Spleen (tissue), 11 donors: ENCODE measurements at regions not wholly inside any gene's neighbourhood (a gene's known extent, or its start where the extent isn't known, plus 50 kb on each side); places are given as distances from the start of the nearest gene placed in this dataset.

ENCODE experiments used
- DNase-seq: peaks from one replicate; pipeline ENCODE4 v3.0.0-alpha.2; 2020
- H3K27ac ChIP-seq, 8 donors: fragments of 200-600 bp; sonication (generic) in 7 of 8; 1 replicate in 4 of 8; 2 replicates in 4 of 8; pipeline versions ENCODE4 v1.5.0 to v1.8.0; 2016 to 2021; ENCODE audit warnings: inconsistent platforms in 4 of 8, mild to moderate bottlenecking in 4 of 8, moderate library complexity in 1 of 8
- H3K27me3 ChIP-seq, 7 donors: fragments of 200-600 bp; sonication (generic) in 6 of 7; replicated peaks in 1 of 7; 1 replicate in 4 of 7; 2 replicates in 3 of 7; pipeline versions ENCODE4 v1.5.0 to v1.8.0; 2016 to 2021; ENCODE audit warnings: inconsistent platforms in 3 of 7, mild to moderate bottlenecking in 1 of 7
- H3K36me3 ChIP-seq, 6 donors: fragments of 200-600 bp; sonication (generic) in 5 of 6; 1 replicate in 4 of 6; 2 replicates in 2 of 6; pipeline versions ENCODE4 v1.5.0 to v1.8.0; 2016 to 2021; ENCODE audit warnings: inconsistent platforms in 2 of 6
- H3K4me1 ChIP-seq, 6 donors: fragments of 200-600 bp; sonication (generic) in 5 of 6; 1 replicate in 3 of 6; 2 replicates in 3 of 6; pipeline versions ENCODE4 v1.5.0 to v1.8.0; 2016 to 2021; ENCODE audit warnings: inconsistent platforms in 3 of 6
- H3K4me3 ChIP-seq, 8 donors: fragments of 200-600 bp; sonication (generic) in 7 of 8; 1 replicate in 4 of 8; 2 replicates in 4 of 8; pipeline versions ENCODE4 v1.5.0 to v1.8.0; 2016 to 2021; ENCODE audit warnings: inconsistent platforms in 4 of 8, mild to moderate bottlenecking in 4 of 8, moderate library complexity in 2 of 8
- H3K9me3 ChIP-seq, 8 donors: fragments of 200-600 bp; sonication (generic) in 7 of 8; 1 replicate in 4 of 8; 2 replicates in 4 of 8; pipeline versions ENCODE4 v1.5.0 to v1.8.0; 2016 to 2021; ENCODE audit warnings: inconsistent platforms in 4 of 8
- POLR2A ChIP-seq, 3 donors: fragments of 450-650 bp; IDR thresholded peaks; one replicate each; pipeline ENCODE4 v1.5.1; 2017; ENCODE audit warnings: antibody characterized with exemption in 3 of 3, mild to moderate bottlenecking in 1 of 3
- POLR2AphosphoS5 ChIP-seq, 3 donors: sonication (generic); formaldehyde crosslinking; IDR thresholded peaks; one replicate each; pipeline ENCODE4 v1.5.1; 2017; ENCODE audit warnings: antibody characterized with exemption in 3 of 3
- WGBS, 5 donors: extraction: QIAGEN DNeasy Blood & Tissue Kit in 3 of 5; methylation state at CpG; one replicate each; pipeline versions ENCODE4 v1.1.5 to v1.1.7; 2013 to 2018; 5-methylcytosine and 5-hydroxymethylcytosine counted together
- intact Hi-C: fragments of 100-400 bp; cut with DNase I; formaldehyde crosslinking; loops from one replicate; pipeline ENCODE4 v1.15.0; 2023; ENCODE audit warnings: low total_unique reads
- TF ChIP-seq, protein P1 (sequence below), 11 experiments: fragments of 200-600 bp in 7 of 11; fragments of 450-650 bp in 4 of 11; sonication (generic) in 4 of 11; IDR thresholded peaks in 8 of 11; conservative IDR thresholded peaks in 3 of 11; 1 replicate in 7 of 11; 2 replicates in 4 of 11; pipeline versions ENCODE4 v1.4.0 to v1.8.0; 2016 to 2021; ENCODE audit warnings: antibody characterized with exemption in 11 of 11, inconsistent platforms in 4 of 11, mild to moderate bottlenecking in 1 of 11
- donor health status: healthy with polysubstance abuse.
- donor health status: DM: no; HTN: no; CAD: no; lungs with moderate emphysema.
- donor health status: DM: no; HTN: no; CAD: no.
- donor health status: Bipolar disorder and iron deficiency.
- donor health status: healthy.
- donor health status: DM: no; HTN: no; CAD: no.
- donor health status: DM: yes; HTN: yes; CAD: no.

DNA sequence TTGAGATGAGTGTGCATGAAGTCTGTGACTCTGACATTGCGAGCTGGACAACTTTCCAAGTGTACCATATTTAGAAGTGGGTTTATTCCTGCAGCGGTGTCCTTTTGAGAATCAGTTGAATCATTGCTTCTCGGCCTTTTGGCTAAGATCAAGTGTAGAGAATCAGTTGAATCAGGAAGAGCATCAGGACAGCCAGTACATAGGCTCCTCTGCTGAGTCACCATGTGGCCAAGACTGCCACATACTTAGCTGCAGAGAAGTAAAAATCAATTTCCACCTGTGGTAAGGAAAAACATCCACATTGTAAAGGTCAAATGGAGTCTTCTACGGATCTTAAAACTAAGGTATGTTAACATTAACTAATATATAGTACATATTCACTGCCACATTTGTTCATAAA is 428.4 kb upstream of the MARCKS start:
- TF ChIP-seq POLR2A (IDR thresholded peaks at IDR 0.05): no peak
- TF ChIP-seq POLR2AphosphoS5 (IDR thresholded peaks at IDR 0.05): no peak
- TF ChIP-seq, protein P1, sequence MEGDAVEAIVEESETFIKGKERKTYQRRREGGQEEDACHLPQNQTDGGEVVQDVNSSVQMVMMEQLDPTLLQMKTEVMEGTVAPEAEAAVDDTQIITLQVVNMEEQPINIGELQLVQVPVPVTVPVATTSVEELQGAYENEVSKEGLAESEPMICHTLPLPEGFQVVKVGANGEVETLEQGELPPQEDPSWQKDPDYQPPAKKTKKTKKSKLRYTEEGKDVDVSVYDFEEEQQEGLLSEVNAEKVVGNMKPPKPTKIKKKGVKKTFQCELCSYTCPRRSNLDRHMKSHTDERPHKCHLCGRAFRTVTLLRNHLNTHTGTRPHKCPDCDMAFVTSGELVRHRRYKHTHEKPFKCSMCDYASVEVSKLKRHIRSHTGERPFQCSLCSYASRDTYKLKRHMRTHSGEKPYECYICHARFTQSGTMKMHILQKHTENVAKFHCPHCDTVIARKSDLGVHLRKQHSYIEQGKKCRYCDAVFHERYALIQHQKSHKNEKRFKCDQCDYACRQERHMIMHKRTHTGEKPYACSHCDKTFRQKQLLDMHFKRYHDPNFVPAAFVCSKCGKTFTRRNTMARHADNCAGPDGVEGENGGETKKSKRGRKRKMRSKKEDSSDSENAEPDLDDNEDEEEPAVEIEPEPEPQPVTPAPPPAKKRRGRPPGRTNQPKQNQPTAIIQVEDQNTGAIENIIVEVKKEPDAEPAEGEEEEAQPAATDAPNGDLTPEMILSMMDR (IDR thresholded peaks at IDR 0.05 in 8 of 11, conservative IDR thresholded peaks at IDR 0.05 in 3 of 11): no peak
- Histone ChIP-seq H3K4me1 (peaks cover 0 to 15% (median 5%) of the 10 kb centered on the region in 6 donors), H3K36me3 (no peaks in the 10 kb centered on the region), H3K4me3 (no peak overlapping the region), H3K27me3 (no peaks in the 10 kb centered on the region), H3K9me3 (no peaks in the 10 kb centered on the region), H3K27ac (no peak overlapping the region)
- DNase-seq: no peak
- intact Hi-C loops: no loop called here
- 65 to 82% (median 73%) methylated on average over 4 of the region's 4 CpGs for WGBS, 5 donors

DNA sequence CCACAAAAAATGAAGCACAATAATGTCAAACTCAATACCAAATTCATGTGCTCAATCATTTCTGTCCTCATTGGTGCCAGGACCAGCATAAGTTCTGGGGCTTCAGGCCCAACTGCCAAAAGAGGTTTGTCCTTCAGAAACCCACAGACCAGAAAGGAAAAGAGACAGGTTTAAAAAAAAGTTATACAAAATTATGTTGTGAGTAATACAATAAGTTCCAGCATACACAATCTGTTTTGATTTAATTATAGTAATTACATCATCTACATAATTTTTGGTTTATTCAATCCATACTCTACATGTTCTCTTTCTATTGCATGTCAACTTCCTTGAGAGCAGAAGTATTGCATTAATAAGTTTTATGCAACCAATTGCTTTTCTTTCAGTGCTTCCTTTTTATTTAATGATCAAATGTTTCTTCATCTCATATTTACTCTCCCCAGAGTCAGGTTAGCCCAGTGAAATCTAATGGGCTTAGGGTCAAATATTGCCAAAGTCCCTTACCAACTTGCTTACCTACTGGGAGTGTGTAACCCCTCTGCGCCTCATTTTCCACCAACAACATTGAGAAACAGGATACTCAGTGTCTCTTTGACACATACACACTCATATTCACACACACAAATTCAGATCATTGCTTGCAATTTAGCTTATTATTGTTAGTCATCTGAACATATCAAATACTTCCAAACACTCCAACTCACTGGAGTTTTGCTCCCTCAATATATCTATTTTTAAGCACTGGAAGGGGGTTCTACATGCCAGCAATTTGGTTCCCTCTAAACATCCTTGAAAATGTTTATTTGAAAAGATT is 424.4 kb upstream of the MARCKS start:
- 47 to 85% (median 78%) methylated on average over 1 of the region's 1 CpG for whole genome bisulfite sequencing, 5 donors
- Histone ChIP-seq H3K9me3 (no peaks in the 10 kb centered on the region), H3K36me3 (no peaks in the 10 kb centered on the region), H3K27ac (peak overlapping the region in 7 of 8 donors; percentile 26 to 75 (median 56)), H3K4me3 (no peak overlapping the region), H3K27me3 (no peaks in the 10 kb centered on the region), H3K4me1 (peaks cover 0 to 21% (median 8%) of the 10 kb centered on the region in 6 donors)
- intact Hi-C loops: no loop called here
- no peak for TF ChIP-seq POLR2A (IDR thresholded peaks at IDR 0.05)
- TF ChIP-seq, protein P1 (IDR thresholded peaks at IDR 0.05 in 8 of 11, conservative IDR thresholded peaks at IDR 0.05 in 3 of 11): no peak
- no peak for DNase-seq

DNA sequence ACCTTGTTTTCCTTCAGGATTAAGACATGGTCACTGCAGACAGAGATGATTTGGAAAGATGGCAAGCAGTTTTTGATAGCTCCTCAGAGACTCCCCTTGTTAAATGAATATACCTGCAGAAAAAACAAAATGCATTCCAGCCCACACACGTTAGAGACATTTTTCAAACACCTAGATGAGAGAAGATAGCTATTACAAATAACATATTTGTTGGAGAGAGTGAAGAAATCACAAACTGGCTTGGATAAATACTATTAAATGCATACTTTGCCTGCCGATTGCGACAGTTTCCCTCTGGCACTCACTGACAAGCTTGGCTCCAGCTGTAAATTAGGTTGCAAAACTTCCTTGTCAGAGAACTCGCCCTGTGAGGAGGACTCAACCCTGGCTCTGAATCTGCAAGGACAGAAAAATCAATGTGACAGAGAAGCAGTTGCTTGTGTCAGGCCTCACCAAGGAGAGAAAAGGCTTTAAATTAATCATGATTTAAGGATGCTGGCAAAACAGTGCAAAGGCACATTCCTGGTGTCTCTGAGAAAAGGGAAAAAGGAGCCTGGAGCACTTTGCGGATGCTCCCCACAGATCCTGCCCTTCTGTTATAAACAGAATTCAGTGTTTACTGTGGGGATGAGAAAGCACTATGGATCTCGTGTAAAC is 423.7 kb upstream of the MARCKS start:
- intact Hi-C loops: no loop called here
- Histone ChIP-seq H3K9me3 (no peaks in the 10 kb centered on the region), H3K4me1 (peaks cover 0 to 21% (median 8%) of the 10 kb centered on the region in 6 donors), H3K4me3 (no peak overlapping the region), H3K27ac (peak overlapping the region in 7 of 8 donors; percentile 26 to 75 (median 56)), H3K27me3 (no peaks in the 10 kb centered on the region), H3K36me3 (no peaks in the 10 kb centered on the region)
- TF ChIP-seq, protein P1 (IDR thresholded peaks at IDR 0.05 in 8 of 11, conservative IDR thresholded peaks at IDR 0.05 in 3 of 11): no peak
- no peak for TF ChIP-seq POLR2A (IDR thresholded peaks at IDR 0.05)
- TF ChIP-seq POLR2AphosphoS5 (IDR thresholded peaks at IDR 0.05): no peak
- DNase-seq: no peak
- WGBS, 5 donors: 36 to 50% (median 43%) methylated on average over 6 of the region's 6 CpGs

DNA sequence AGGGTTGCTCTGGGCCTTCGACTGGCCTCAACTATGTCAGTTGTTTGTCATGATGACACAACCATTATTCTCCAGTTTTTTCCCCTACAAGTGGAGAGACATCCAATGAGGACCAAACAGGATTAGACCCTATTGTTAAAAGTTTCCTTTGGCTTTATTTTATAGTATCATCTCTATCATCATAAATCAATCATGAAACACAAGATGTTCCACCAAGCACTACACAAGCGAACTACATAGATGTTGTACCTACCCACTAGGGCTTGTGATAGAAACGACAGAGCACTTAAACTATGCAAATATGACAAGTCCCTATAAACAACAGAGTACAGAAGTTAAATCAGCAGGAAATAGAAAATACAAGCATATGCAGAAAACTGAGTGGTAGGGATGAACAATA is 422.5 kb upstream of the MARCKS start:
- Histone ChIP-seq H3K27ac (peak overlapping the region in 1 of 8 donors; percentile 75), H3K4me3 (no peak overlapping the region), H3K9me3 (no peaks in the 10 kb centered on the region), H3K4me1 (peaks cover 0 to 21% (median 8%) of the 10 kb centered on the region in 6 donors), H3K27me3 (no peaks in the 10 kb centered on the region), H3K36me3 (no peaks in the 10 kb centered on the region)
- intact Hi-C loops: no loop called here
- WGBS, 5 donors: 71 to 92% (median 78%) methylated on average over 3 of the region's 3 CpGs
- no peak for DNase-seq
- TF ChIP-seq, protein P1 (IDR thresholded peaks at IDR 0.05 in 8 of 11, conservative IDR thresholded peaks at IDR 0.05 in 3 of 11): no peak
- no peak for TF ChIP-seq POLR2AphosphoS5 (IDR thresholded peaks at IDR 0.05)
- TF ChIP-seq POLR2A (IDR thresholded peaks at IDR 0.05): no peak
